ENCODE measurements at regions not wholly inside any gene's neighbourhood (a gene's known extent, or its start where the extent isn't known, plus 50 kb on each side); places are given as distances from the start of the nearest gene placed in this dataset.

- no peak for DNase-seq
Measured at GRCh38 chr5:73263001-73263710, 90.2 kb downstream of the TMEM174 start.

- no peak for DNase-seq
Measured at GRCh38 chr5:73256862-73257261, 83.9 kb downstream of the TMEM174 start.

GRCh38 chr5:73256462-73256861, 83.5 kb downstream of the TMEM174 start:
- no peak for DNase-seq

- no peak for DNase-seq
Measured at GRCh38 chr5:73256012-73256411, 83.0 kb downstream of the TMEM174 start.

- no peak for DNase-seq
Measured at GRCh38 chr5:73254642-73255041, 81.6 kb downstream of the TMEM174 start.

- DNase-seq = no peak
Measured at GRCh38 chr5:73253047-73253660, 80.2 kb downstream of the TMEM174 start.

GRCh38 chr5:73250645-73251044, 77.7 kb downstream of the TMEM174 start:
- DNase-seq = no peak

GRCh38 chr5:73242735-73243134, 69.7 kb downstream of the TMEM174 start:
- DNase-seq = no peak

GRCh38 chr5:73238873-73239272, 65.9 kb downstream of the TMEM174 start:
- DNase-seq = no peak

- no peak for DNase-seq
Measured at GRCh38 chr5:73236541-73237128, 63.6 kb downstream of the TMEM174 start.

- no peak for DNase-seq
Measured at GRCh38 chr5:73234204-73234555, 61.2 kb downstream of the TMEM174 start.

GRCh38 chr5:73233461-73234203, 60.6 kb downstream of the TMEM174 start:
- peak in 1 of 5 experiments; percentile 7 for DNase-seq

- DNase-seq = peak in 1 of 5 experiments; percentile 13
Measured at GRCh38 chr5:73233053-73233460, 60.1 kb downstream of the TMEM174 start.

GRCh38 chr5:73232266-73233041, 59.5 kb downstream of the TMEM174 start:
- DNase-seq = no peak

GRCh38 chr5:73231246-73231778, 58.3 kb downstream of the TMEM174 start:
- no peak for DNase-seq

GRCh38 chr5:73230264-73231245, 57.6 kb downstream of the TMEM174 start:
- no peak for DNase-seq

GRCh38 chr5:73229271-73229670, 56.3 kb downstream of the TMEM174 start:
- DNase-seq = no peak

GRCh38 chr5:73228052-73228451, 55.1 kb downstream of the TMEM174 start:
- no peak for DNase-seq
